H1 (cell line): ENCODE measurements at regions not wholly inside any gene's neighbourhood (a gene's known extent, or its start where the extent isn't known, plus 50 kb on each side); places are given as distances from the start of the nearest gene placed in this dataset.
"Not testable (repeated sequence)": the region's sequence is repeated elsewhere in the genome, so short reads cannot be mapped to it uniquely, and the experiment has no call there.

Source experiments
- BRCA1 ChIP-seq: IDR thresholded peaks from 2 replicates; pipeline ENCODE4 v1.6.1; 2012; ENCODE audit warnings: low read depth, low read length, improper control_type of control experiment
- JUND ChIP-seq: IDR thresholded peaks from 2 replicates; pipeline ENCODE4 v1.6.1; 2011; ENCODE audit warnings: mild to moderate bottlenecking, improper control_type of control experiment, low read length
- POLR2A ChIP-seq, 2 experiments: IDR thresholded peaks; 1 replicate in 1 of 2; 2 replicates in 1 of 2; pipeline ENCODE4 v1.6.1; 2011; ENCODE audit warnings: low read depth in 2 of 2, low read length in 2 of 2, mild to moderate bottlenecking in 2 of 2; ENCODE audit errors: control extremely low read depth in 1 of 2
- RFX5 ChIP-seq: IDR thresholded peaks from 2 replicates; pipeline ENCODE4 v1.6.1; 2011; ENCODE audit warnings: low read depth, low read length, improper control_type of control experiment, borderline replicate concordance
- SIN3A ChIP-seq, 2 experiments: IDR thresholded peaks in 1 of 2; conservative IDR thresholded peaks in 1 of 2; 2 replicates each; pipeline ENCODE4 v1.6.1; 2011 to 2012; ENCODE audit warnings: low read length in 2 of 2, improper control_type of control experiment in 1 of 2, low read depth in 1 of 2, mild to moderate bottlenecking in 1 of 2
- TAF1 ChIP-seq: IDR thresholded peaks from 2 replicates; pipeline ENCODE4 v1.6.1; 2011; ENCODE audit warnings: mild to moderate bottlenecking, low read depth, low read length
- TCF12 ChIP-seq: IDR thresholded peaks from 2 replicates; pipeline ENCODE4 v1.6.1; 2011; ENCODE audit warnings: low read depth, mild to moderate bottlenecking, low read length
- TF ChIP-seq, protein P1 (sequence below), 3 experiments: IDR thresholded peaks; 1 replicate in 2 of 3; 2 replicates in 1 of 3; pipeline versions ENCODE4 v1.5.1 to v1.6.1; 2011; ENCODE audit warnings: low read length in 3 of 3, mild to moderate bottlenecking in 3 of 3, inconsistent platforms in 2 of 3, low read depth in 1 of 3, moderate library complexity in 1 of 3; ENCODE audit not compliant: insufficient read depth in 1 of 3; ENCODE audit errors: control extremely low read depth in 1 of 3
- TF ChIP-seq, protein P2 (sequence below): IDR thresholded peaks from 2 replicates; pipeline ENCODE4 v1.6.1; 2012; ENCODE audit warnings: inconsistent platforms

DNA sequence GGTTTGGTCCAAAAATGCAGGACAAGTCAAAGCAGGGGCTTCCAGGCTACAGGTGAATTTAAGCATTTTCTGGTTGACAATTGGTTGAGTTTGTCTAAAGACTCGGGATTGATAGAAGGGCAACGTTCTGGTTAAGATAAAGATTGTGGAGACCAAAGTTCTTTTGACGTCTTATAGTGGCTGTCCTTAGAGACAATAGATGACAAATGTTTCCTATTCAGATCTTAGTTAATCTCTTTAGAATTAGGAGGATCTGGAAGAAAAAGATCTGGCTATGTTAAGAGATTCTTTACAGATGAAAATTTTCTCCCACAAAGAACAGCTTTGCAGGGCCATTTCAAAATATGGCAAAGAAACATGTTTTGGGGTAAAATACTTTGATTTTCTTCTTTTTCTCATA lies 157.9 kb downstream of the TTLL2 start:
- TF ChIP-seq BRCA1; POLR2A (IDR thresholded peaks at IDR 0.05; ENCODE audit: control extremely low read depth in 1 of 2, low read depth in 2 of 2, low read length in 2 of 2); TAF1; TCF12; JUND; RFX5; SIN3A (conservative IDR thresholded peaks at IDR 0.05 in 1 of 2, IDR thresholded peaks at IDR 0.05 in 1 of 2; ENCODE audit: low read depth in 1 of 2, low read length in 2 of 2): not testable (repeated sequence)
- TF ChIP-seq, protein P1, sequence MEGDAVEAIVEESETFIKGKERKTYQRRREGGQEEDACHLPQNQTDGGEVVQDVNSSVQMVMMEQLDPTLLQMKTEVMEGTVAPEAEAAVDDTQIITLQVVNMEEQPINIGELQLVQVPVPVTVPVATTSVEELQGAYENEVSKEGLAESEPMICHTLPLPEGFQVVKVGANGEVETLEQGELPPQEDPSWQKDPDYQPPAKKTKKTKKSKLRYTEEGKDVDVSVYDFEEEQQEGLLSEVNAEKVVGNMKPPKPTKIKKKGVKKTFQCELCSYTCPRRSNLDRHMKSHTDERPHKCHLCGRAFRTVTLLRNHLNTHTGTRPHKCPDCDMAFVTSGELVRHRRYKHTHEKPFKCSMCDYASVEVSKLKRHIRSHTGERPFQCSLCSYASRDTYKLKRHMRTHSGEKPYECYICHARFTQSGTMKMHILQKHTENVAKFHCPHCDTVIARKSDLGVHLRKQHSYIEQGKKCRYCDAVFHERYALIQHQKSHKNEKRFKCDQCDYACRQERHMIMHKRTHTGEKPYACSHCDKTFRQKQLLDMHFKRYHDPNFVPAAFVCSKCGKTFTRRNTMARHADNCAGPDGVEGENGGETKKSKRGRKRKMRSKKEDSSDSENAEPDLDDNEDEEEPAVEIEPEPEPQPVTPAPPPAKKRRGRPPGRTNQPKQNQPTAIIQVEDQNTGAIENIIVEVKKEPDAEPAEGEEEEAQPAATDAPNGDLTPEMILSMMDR (IDR thresholded peaks at IDR 0.05; ENCODE audit: control extremely low read depth in 1 of 3, insufficient read depth in 1 of 3, low read depth in 1 of 3, low read length in 3 of 3) = not testable (repeated sequence)
- TF ChIP-seq, protein P2, sequence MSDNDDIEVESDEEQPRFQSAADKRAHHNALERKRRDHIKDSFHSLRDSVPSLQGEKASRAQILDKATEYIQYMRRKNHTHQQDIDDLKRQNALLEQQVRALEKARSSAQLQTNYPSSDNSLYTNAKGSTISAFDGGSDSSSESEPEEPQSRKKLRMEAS = not testable (repeated sequence)
